Panc1 (cell line): ENCODE measurements at regions not wholly inside any gene's neighbourhood (a gene's known extent, or its start where the extent isn't known, plus 50 kb on each side); places are given as distances from the start of the nearest gene placed in this dataset.

Source experiments
- ATAC-seq: fragments of 200-7000 bp; cut with Tn5 transposase; 2 replicates; pipeline ENCODE4 v1.9.1; 2020; ENCODE audit warnings: mild to moderate bottlenecking, moderate library complexity
- BruUV-seq: library from RNA; stranded (reverse); fragments of 400-500 nt; replicated peaks from 2 replicates; lab custom pipeline; 2021; lab: Mats Ljungman, UMichigan
- CTCF ChIA-PET: fragments of 300-600 bp; sonication (Branson Sonifier 250); formaldehyde crosslinking; loops from one replicate; lab custom pipeline; 2022; ENCODE audit warnings: antibody characterized with exemption; lab: Charles Lee
- POLR2A ChIA-PET: fragments of 300-600 bp; sonication (Branson Sonifier 250); formaldehyde crosslinking; loops from one replicate; lab custom pipeline; 2022; ENCODE audit warnings: antibody characterized with exemption; lab: Charles Lee
- DNase-seq: peaks from one replicate; pipeline ENCODE4 v3.0.0-alpha.2; 2010; ENCODE audit warnings: low read depth, low spot score
- H3K27ac ChIP-seq: 2 replicates; pipeline ENCODE4 v1.5.1; 2011; ENCODE audit warnings: mild to moderate bottlenecking, low read length, inconsistent platforms
- H3K27me3 ChIP-seq: fragments of 200-500 bp; sonication (Bioruptor generic); 2 replicates; pipeline ENCODE4 v1.6.0; 2014; ENCODE audit warnings: low read length, inconsistent platforms; ENCODE audit not compliant: control insufficient read depth, insufficient read depth
- H3K36me3 ChIP-seq: fragments of 200-500 bp; sonication (Bioruptor generic); 2 replicates; pipeline ENCODE4 v1.5.1; 2014; ENCODE audit warnings: inconsistent platforms, mild to moderate bottlenecking, low read length, moderate library complexity; ENCODE audit not compliant: control insufficient read depth, insufficient read depth
- H3K4me1 ChIP-seq: 2 replicates; pipeline ENCODE4 v1.5.1; 2011; ENCODE audit warnings: inconsistent platforms, mild to moderate bottlenecking, low read length, moderate library complexity; ENCODE audit not compliant: control insufficient read depth, insufficient read depth
- H3K4me3 ChIP-seq, 2 experiments: 2 replicates each; pipeline ENCODE4 v1.5.1; 2011 to 2012; ENCODE audit warnings: low read depth in 2 of 2, low read length in 2 of 2, mild to moderate bottlenecking in 2 of 2, inconsistent platforms in 1 of 2, moderate library complexity in 1 of 2
- H3K9me3 ChIP-seq: fragments of 200-500 bp; sonication (Bioruptor generic); 2 replicates; pipeline ENCODE4 v1.5.1; 2014; ENCODE audit warnings: low read depth, mild to moderate bottlenecking, inconsistent platforms, low read length, moderate library complexity; ENCODE audit not compliant: control insufficient read depth, insufficient read depth
- POLR2AphosphoS5 ChIP-seq: IDR thresholded peaks from 2 replicates; pipeline ENCODE4 v1.6.1; 2012; ENCODE audit warnings: mild to moderate bottlenecking, low read depth, low read length, moderate library complexity
- SIN3A ChIP-seq: IDR thresholded peaks from 2 replicates; pipeline ENCODE4 v1.6.1; 2012; ENCODE audit warnings: low read depth, mild to moderate bottlenecking, low read length, moderate library complexity, borderline replicate concordance; ENCODE audit not compliant: insufficient read depth
- TCF7L2 ChIP-seq: IDR thresholded peaks from 2 replicates; pipeline ENCODE4 v1.6.1; 2011; ENCODE audit warnings: mild to moderate bottlenecking, low read depth, low read length, inconsistent platforms
- in situ Hi-C: cut with HindIII; loops from 2 replicates; pipeline ENCODE4 v1.10.0; 2016; ENCODE audit warnings: low sequenced_read_pairs, low pct_unique_long_range_greater_than_20kb
- intact Hi-C: fragments of 100-400 bp; cut with micrococcal nuclease; formaldehyde crosslinking; loops from one replicate; pipeline ENCODE4 v1.10.0; 2022; ENCODE audit not compliant: unreplicated experiment
- TF ChIP-seq, protein P1 (sequence below), 2 experiments: IDR thresholded peaks; 2 replicates each; pipeline ENCODE4 v1.6.1; 2011 to 2012; ENCODE audit warnings: low read depth in 2 of 2, control low read depth in 1 of 2, low read length in 1 of 2, mild to moderate bottlenecking in 1 of 2, moderate library complexity in 1 of 2; ENCODE audit not compliant: insufficient read depth in 1 of 2
- TF ChIP-seq, protein P2 (sequence below): fragments of 450-650 bp; IDR thresholded peaks from 2 replicates; pipeline ENCODE4 v1.5.1; 2017; ENCODE audit warnings: mild to moderate bottlenecking

DNA sequence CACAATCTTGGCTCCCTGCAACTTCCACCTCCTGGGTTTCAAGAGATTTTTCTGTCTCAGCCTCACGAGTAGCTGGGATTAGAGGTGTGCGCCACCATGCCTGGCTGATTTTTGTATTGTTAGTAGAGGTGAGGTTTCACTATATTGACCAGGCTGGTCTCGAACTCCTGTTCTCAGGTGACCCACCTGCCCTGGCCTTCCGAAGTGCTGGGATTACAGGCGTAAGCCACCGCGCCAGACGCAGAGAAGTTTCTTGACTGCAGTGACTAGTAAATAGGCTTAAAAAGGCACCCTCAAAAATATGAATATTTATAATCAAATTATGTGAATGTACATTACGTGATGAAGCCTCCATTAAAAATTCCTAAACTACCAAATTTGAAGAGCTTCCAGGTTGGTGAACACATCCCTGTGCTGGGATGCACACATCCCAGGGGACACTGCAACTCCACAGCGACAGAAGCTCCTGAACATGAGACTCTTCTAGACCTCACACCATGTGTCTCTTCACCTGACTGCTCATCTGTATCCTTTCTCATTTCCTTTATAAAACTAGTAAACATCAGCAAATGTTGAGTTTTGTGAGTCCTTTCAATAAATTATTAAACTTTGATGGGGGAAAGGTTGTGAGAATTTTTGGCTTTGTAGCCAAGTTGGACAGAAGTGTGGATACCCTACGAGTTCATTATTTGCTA lies 203.3 kb upstream of the SPOPL start:
- ATAC-seq, result no peak
- Histone ChIP-seq H3K36me3 (no peaks in the 10 kb centered on the region), H3K9me3 (no peaks in the 10 kb centered on the region), H3K27ac (no peak overlapping the region), H3K4me1 (no peaks in the 10 kb centered on the region), H3K27me3 (no peaks in the 10 kb centered on the region), H3K4me3 (no peak overlapping the region)
- ChIA-PET CTCF (no interaction called here), POLR2A (no interaction called here)
- no TSS peak for BruUV-seq
- no peak for DNase-seq
- in situ Hi-C loops (no loop called here), intact Hi-C loops (no loop called here)
- no peak for TF ChIP-seq SIN3A
- TF ChIP-seq TCF7L2, result no peak
- TF ChIP-seq, protein P1, sequence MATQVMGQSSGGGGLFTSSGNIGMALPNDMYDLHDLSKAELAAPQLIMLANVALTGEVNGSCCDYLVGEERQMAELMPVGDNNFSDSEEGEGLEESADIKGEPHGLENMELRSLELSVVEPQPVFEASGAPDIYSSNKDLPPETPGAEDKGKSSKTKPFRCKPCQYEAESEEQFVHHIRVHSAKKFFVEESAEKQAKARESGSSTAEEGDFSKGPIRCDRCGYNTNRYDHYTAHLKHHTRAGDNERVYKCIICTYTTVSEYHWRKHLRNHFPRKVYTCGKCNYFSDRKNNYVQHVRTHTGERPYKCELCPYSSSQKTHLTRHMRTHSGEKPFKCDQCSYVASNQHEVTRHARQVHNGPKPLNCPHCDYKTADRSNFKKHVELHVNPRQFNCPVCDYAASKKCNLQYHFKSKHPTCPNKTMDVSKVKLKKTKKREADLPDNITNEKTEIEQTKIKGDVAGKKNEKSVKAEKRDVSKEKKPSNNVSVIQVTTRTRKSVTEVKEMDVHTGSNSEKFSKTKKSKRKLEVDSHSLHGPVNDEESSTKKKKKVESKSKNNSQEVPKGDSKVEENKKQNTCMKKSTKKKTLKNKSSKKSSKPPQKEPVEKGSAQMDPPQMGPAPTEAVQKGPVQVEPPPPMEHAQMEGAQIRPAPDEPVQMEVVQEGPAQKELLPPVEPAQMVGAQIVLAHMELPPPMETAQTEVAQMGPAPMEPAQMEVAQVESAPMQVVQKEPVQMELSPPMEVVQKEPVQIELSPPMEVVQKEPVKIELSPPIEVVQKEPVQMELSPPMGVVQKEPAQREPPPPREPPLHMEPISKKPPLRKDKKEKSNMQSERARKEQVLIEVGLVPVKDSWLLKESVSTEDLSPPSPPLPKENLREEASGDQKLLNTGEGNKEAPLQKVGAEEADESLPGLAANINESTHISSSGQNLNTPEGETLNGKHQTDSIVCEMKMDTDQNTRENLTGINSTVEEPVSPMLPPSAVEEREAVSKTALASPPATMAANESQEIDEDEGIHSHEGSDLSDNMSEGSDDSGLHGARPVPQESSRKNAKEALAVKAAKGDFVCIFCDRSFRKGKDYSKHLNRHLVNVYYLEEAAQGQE (IDR thresholded peaks at IDR 0.05; ENCODE audit: insufficient read depth in 1 of 2, low read depth in 2 of 2, low read length in 1 of 2), result no peak
- TF ChIP-seq, protein P2, sequence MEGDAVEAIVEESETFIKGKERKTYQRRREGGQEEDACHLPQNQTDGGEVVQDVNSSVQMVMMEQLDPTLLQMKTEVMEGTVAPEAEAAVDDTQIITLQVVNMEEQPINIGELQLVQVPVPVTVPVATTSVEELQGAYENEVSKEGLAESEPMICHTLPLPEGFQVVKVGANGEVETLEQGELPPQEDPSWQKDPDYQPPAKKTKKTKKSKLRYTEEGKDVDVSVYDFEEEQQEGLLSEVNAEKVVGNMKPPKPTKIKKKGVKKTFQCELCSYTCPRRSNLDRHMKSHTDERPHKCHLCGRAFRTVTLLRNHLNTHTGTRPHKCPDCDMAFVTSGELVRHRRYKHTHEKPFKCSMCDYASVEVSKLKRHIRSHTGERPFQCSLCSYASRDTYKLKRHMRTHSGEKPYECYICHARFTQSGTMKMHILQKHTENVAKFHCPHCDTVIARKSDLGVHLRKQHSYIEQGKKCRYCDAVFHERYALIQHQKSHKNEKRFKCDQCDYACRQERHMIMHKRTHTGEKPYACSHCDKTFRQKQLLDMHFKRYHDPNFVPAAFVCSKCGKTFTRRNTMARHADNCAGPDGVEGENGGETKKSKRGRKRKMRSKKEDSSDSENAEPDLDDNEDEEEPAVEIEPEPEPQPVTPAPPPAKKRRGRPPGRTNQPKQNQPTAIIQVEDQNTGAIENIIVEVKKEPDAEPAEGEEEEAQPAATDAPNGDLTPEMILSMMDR, result no peak
- no peak for TF ChIP-seq POLR2AphosphoS5

DNA sequence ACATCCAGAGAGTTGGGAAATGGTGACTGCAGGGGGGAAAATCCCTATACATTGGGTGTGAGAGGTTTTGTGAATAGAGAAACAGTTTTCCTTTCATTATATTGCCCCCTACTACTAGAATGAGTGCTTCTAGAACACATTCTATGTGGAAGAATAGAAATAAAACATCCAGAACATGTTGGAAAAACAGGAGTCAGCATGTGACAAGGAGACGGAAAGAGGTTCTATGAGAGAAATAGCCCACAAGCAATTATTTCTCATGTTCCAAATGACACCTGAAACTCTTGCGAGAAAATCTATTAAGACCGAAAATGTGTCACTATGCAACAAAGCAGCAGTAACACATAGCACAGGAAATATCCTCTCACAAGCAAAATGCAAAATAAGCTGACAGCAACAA lies 202.7 kb upstream of the SPOPL start:
- H3K27me3 ChIP-seq, result no peaks in the 10 kb centered on the region
- no peak for ATAC-seq
- no TSS peak for BruUV-seq
- no peaks in the 10 kb centered on the region for H3K4me1 ChIP-seq
- H3K27ac ChIP-seq, result no peak overlapping the region
- no peak for DNase-seq
- ChIA-PET CTCF (no interaction called here), POLR2A (no interaction called here)
- H3K36me3 ChIP-seq, result no peaks in the 10 kb centered on the region
- in situ Hi-C loops (no loop called here), intact Hi-C loops (no loop called here)
- no peak for TF ChIP-seq TCF7L2
- TF ChIP-seq, protein P1 (IDR thresholded peaks at IDR 0.05; ENCODE audit: insufficient read depth in 1 of 2, low read depth in 2 of 2, low read length in 1 of 2), result no peak
- TF ChIP-seq SIN3A, result no peak
- TF ChIP-seq POLR2AphosphoS5, result no peak
- TF ChIP-seq, protein P2, result no peak
- no peak overlapping the region for H3K4me3 ChIP-seq
- no peaks in the 10 kb centered on the region for H3K9me3 ChIP-seq
